Esophagus muscularis mucosa (tissue), 4 donors: ENCODE measurements at regions not wholly inside any gene's neighbourhood (a gene's known extent, or its start where the extent isn't known, plus 50 kb on each side); places are given as distances from the start of the nearest gene placed in this dataset.

ENCODE experiments used
- DNase-seq: peaks from one replicate; pipeline ENCODE4 v3.0.0-alpha.2; 2017; ENCODE audit errors: extremely low spot score
- H3K27ac ChIP-seq, 4 donors: fragments of 200-600 bp; sonication (generic); replicated peaks in 1 of 4; 1 replicate in 3 of 4; 2 replicates in 1 of 4; pipeline ENCODE4 v1.5.1; 2016 to 2019; ENCODE audit warnings: mild to moderate bottlenecking in 1 of 4
- H3K27me3 ChIP-seq, 4 donors: fragments of 200-600 bp; sonication (generic); one replicate each; pipeline versions ENCODE4 v1.5.1 to v1.6.0; 2016 to 2019
- H3K36me3 ChIP-seq, 4 donors: fragments of 200-600 bp; sonication (generic); one replicate each; pipeline ENCODE4 v1.5.1; 2016 to 2019
- H3K4me1 ChIP-seq, 4 donors: fragments of 200-600 bp; sonication (generic); one replicate each; pipeline ENCODE4 v1.5.1; 2016 to 2019
- H3K4me3 ChIP-seq, 4 donors: fragments of 200-600 bp; sonication (generic); 1 replicate in 2 of 4; 2 replicates in 2 of 4; pipeline ENCODE4 v1.5.1; 2016 to 2019; ENCODE audit warnings: mild to moderate bottlenecking in 4 of 4, moderate library complexity in 1 of 4
- H3K9me3 ChIP-seq, 4 donors: fragments of 200-600 bp; sonication (generic); 1 replicate in 3 of 4; 2 replicates in 1 of 4; pipeline ENCODE4 v1.5.1; 2016 to 2019
- EP300 ChIP-seq: sonication (generic); formaldehyde crosslinking; IDR thresholded peaks from one replicate; pipeline ENCODE4 v1.6.1; 2017; ENCODE audit warnings: antibody characterized with exemption
- POLR2A ChIP-seq: fragments of 450-650 bp; IDR thresholded peaks from one replicate; pipeline ENCODE4 v1.6.1; 2017; ENCODE audit warnings: antibody characterized with exemption, moderate library complexity, mild to moderate bottlenecking, low read depth
- POLR2AphosphoS5 ChIP-seq, 2 donors: sonication (generic); formaldehyde crosslinking; IDR thresholded peaks; one replicate each; pipeline ENCODE4 v1.6.1; 2017; ENCODE audit warnings: antibody characterized with exemption in 2 of 2
- WGBS: methylation state at CpG from one replicate; pipeline ENCODE4 v1.1.5; 2018; 5-methylcytosine and 5-hydroxymethylcytosine counted together
- intact Hi-C: fragments of 100-400 bp; cut with DNase I; formaldehyde crosslinking; loops from one replicate; pipeline ENCODE4 v1.15.1; 2023
- TF ChIP-seq, protein P1 (sequence below), 3 experiments: fragments of 200-600 bp in 2 of 3; fragments of 450-650 bp in 1 of 3; sonication (generic) in 2 of 3; IDR thresholded peaks; one replicate each; pipeline ENCODE4 v1.5.1; 2017 to 2019; ENCODE audit warnings: antibody characterized with exemption in 3 of 3, mild to moderate bottlenecking in 2 of 3, moderate library complexity in 1 of 3

DNA sequence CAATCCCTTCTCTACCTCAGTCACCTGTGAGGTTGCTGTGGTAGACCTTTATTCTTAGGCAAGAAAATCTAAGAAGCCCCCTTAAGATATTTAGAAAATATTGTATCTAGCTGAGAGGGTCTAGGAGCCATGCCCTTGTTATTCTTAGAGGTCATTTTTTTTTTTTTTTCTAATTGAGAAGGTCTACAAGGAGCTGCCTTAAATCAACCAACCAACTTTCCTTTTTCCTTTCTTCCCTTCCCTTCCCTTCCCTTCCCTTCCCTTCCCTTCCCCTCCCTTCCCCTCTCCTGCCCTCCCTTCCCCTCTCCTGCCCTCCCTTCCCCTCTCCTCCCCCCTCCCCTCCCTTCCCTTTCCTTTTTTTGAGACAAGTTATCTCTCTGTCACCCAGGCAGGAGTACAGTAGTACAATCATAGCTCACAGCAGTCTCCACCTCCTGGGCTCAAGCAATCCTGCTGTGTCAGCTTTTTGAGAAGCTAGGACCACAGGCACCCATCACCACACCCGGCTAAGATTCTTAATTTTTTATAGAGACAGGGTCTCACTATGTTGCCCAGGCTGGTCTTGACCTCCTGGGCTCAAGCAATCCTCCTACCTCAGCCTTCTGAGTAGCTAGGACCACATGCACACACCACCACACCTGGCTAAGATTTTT, 668.4 kb upstream of the FBXO33 start:
- intact Hi-C loops: no loop called here
- H3K4me3 ChIP-seq: no peak overlapping the region

DNA sequence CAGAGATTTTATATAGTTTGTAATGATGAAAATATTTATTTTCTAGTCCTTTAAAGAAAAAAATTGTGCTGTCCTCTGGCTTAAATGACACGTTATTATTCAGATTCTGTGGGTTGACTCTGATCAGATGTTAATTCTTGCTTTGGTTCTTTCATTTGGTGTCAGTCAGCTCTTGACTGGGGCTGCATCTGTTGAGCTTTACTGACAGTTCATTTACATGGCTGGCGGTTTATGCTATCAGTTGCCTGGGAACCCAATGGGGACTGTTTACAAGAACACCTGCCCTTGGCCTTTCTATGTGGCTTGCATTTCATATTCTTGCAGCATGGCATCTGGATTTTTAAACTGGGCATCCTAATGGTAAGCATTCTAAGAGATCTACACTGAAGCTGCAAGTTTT, 667.1 kb upstream of the FBXO33 start:
- no peak overlapping the region for H3K27ac ChIP-seq
- no peak overlapping the region for H3K4me3 ChIP-seq
- no peaks in the 10 kb centered on the region for H3K9me3 ChIP-seq
- no peaks in the 10 kb centered on the region for H3K36me3 ChIP-seq
- no peak for DNase-seq
- WGBS: 54% methylated on average over 2 of the region's 2 CpGs
- no peak for TF ChIP-seq POLR2A
- TF ChIP-seq EP300: no peak
- intact Hi-C loops: no loop called here
- H3K4me1 ChIP-seq: no peaks in the 10 kb centered on the region
- H3K27me3 ChIP-seq: no peaks in the 10 kb centered on the region

More for the DNA sequence above, 668.4 kb upstream of the FBXO33 start:
- Histone ChIP-seq H3K4me1 (no peaks in the 10 kb centered on the region), H3K36me3 (no peaks in the 10 kb centered on the region), H3K27me3 (no peaks in the 10 kb centered on the region), H3K9me3 (no peaks in the 10 kb centered on the region), H3K27ac (no peak overlapping the region)
- DNase-seq: no peak
- TF ChIP-seq POLR2AphosphoS5 (IDR thresholded peaks at IDR 0.05) (no peak), POLR2A (no peak), EP300 (no peak)
- TF ChIP-seq, protein P1, sequence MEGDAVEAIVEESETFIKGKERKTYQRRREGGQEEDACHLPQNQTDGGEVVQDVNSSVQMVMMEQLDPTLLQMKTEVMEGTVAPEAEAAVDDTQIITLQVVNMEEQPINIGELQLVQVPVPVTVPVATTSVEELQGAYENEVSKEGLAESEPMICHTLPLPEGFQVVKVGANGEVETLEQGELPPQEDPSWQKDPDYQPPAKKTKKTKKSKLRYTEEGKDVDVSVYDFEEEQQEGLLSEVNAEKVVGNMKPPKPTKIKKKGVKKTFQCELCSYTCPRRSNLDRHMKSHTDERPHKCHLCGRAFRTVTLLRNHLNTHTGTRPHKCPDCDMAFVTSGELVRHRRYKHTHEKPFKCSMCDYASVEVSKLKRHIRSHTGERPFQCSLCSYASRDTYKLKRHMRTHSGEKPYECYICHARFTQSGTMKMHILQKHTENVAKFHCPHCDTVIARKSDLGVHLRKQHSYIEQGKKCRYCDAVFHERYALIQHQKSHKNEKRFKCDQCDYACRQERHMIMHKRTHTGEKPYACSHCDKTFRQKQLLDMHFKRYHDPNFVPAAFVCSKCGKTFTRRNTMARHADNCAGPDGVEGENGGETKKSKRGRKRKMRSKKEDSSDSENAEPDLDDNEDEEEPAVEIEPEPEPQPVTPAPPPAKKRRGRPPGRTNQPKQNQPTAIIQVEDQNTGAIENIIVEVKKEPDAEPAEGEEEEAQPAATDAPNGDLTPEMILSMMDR (IDR thresholded peaks at IDR 0.05): no peak
- WGBS: 79% methylated on average over 1 of the region's 1 CpG

GRCh38 chr14:40098468-40098867, 666.2 kb upstream of the FBXO33 start:
- Histone ChIP-seq H3K36me3 (no peaks in the 10 kb centered on the region), H3K4me1 (no peaks in the 10 kb centered on the region), H3K27me3 (no peaks in the 10 kb centered on the region), H3K4me3 (no peak overlapping the region), H3K9me3 (no peaks in the 10 kb centered on the region), H3K27ac (no peak overlapping the region)
- intact Hi-C loops: no loop called here
- 92% methylated on average over 3 of the region's 3 CpGs for WGBS
- DNase-seq: no peak
- TF ChIP-seq, protein P1 (IDR thresholded peaks at IDR 0.05): no peak
- no peak for TF ChIP-seq EP300
- TF ChIP-seq POLR2AphosphoS5 (IDR thresholded peaks at IDR 0.05): no peak
- no peak for TF ChIP-seq POLR2A

DNA sequence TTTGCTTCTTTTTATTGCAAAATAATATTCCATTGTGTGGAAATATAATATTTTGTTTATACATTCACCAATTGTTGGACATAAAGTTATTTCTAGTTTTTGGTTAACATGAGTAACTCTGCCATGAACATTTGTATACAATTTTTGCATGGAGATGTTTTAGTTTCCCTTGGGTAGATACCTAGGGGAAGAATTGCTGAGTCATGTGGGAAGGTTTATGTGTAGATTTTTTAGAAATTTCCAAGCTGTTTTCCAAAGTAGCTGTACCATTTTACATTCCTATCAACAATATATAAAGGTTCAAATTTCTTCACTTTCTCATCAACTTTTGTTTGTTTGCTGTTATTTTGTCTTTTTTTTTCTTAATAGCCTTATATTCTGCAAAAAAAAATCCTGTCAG, 664.7 kb upstream of the FBXO33 start:
- H3K9me3 ChIP-seq: no peaks in the 10 kb centered on the region
- H3K27me3 ChIP-seq: no peaks in the 10 kb centered on the region
- TF ChIP-seq POLR2A: no peak
- TF ChIP-seq POLR2AphosphoS5 (IDR thresholded peaks at IDR 0.05): no peak
- TF ChIP-seq, protein P1 (IDR thresholded peaks at IDR 0.05): no peak
- TF ChIP-seq EP300: no peak
- no peaks in the 10 kb centered on the region for H3K36me3 ChIP-seq
- DNase-seq: no peak
- intact Hi-C loops: no loop called here
- H3K4me3 ChIP-seq: no peak overlapping the region
- no peaks in the 10 kb centered on the region for H3K4me1 ChIP-seq
- no peak overlapping the region for H3K27ac ChIP-seq

DNA sequence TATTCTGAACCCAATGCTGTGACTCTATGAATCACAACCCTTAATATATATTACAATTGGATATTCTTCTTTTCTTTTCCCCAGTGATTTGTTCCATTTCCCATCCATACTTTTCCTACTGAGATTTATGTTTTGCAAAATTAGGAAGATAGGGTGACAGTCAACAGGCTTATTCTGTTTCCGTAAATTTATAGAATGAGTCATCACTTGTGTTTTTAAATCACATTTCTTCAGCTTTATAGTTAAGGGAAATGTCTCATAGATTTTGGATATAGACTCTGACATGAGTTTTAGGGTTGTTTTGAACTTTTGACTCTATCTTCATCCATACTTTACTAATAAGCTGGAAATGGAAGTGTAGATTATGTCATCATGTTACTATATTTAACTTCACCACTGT, 661.6 kb upstream of the FBXO33 start:
- intact Hi-C loops: no loop called here
- H3K36me3 ChIP-seq: no peaks in the 10 kb centered on the region
- no peak overlapping the region for H3K27ac ChIP-seq
- WGBS: 79% methylated on average over 1 of the region's 1 CpG
- no peaks in the 10 kb centered on the region for H3K9me3 ChIP-seq
- H3K27me3 ChIP-seq: no peaks in the 10 kb centered on the region
- no peak for DNase-seq
- no peak overlapping the region for H3K4me3 ChIP-seq
- TF ChIP-seq EP300 (no peak), POLR2A (no peak), POLR2AphosphoS5 (IDR thresholded peaks at IDR 0.05) (no peak)
- TF ChIP-seq, protein P1 (IDR thresholded peaks at IDR 0.05): no peak
- no peaks in the 10 kb centered on the region for H3K4me1 ChIP-seq
